Activated CD8-positive, alpha-beta memory T cell treated with anti-CD3 and anti-CD28 coated beads, Interleukin-2, amount 50 U/mL, for 48 hours (primary cell): ENCODE measurements at regions not wholly inside any gene's neighbourhood (a gene's known extent, or its start where the extent isn't known, plus 50 kb on each side); places are given as distances from the start of the nearest gene placed in this dataset.
"Not testable (repeated sequence)": the region's sequence is repeated elsewhere in the genome, so short reads cannot be mapped to it uniquely, and the experiment has no call there.

ENCODE experiments used
- DNase-seq: peaks from one replicate; pipeline ENCODE4 v3.0.0-alpha.2; 2020

DNA sequence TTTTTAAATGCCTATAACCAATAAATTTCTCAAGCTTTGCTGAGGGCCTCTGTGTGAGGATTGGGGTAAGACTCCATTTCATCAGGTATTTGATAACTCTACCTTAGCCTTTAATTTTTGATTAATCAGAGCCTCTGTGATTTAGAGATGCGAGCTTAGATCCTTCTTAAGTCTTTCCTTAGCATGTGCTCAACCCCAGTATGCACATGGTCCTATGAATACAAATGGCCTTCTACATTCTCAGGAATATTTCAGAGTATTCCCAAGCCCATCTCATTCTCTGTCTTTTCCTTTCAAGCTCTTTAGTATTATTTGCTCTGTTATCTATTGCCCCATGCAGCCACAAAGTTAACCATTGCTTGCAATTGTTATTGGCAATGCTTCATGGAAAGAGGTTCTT, 1407.7 kb downstream of the LRFN5 start:
- no peak for DNase-seq

DNA sequence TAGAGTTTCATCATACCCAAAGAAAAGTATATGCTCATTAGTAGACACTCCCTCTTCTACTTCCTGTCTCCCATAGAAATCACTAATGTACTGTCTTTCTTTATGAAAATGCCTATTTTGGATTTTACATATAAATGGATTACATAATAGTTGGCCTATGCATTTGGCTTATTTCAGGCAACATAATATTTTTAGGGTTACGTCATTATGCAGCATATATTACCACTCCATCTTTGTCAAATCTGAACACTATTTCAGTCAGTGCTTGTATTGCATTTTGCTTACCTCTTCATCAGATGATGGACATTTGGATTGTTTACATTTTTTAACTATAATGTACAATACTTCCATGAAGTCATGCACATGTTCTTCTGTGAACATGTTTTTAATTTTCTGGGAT, 1406.1 kb downstream of the LRFN5 start:
- DNase-seq = no peak

DNA sequence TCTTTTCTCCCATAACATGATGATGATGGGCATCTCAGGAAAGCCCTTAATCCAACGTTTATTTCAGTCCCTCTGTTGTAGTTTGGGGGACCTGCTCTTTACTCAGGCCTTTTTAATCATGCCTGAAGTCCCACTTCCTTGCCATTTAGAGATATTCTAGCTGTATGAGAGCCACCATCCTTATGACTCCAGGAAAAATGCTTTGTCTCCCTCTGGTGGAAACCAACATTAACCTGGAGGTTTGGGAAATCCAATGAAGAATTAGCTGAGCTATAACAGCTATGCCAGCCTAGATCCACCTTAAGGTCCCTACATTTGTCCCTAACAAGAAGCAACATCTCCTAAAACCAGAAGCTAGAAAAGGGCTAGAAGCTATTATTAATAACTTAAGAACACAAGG, 1399.1 kb downstream of the LRFN5 start:
- DNase-seq = no peak

DNA sequence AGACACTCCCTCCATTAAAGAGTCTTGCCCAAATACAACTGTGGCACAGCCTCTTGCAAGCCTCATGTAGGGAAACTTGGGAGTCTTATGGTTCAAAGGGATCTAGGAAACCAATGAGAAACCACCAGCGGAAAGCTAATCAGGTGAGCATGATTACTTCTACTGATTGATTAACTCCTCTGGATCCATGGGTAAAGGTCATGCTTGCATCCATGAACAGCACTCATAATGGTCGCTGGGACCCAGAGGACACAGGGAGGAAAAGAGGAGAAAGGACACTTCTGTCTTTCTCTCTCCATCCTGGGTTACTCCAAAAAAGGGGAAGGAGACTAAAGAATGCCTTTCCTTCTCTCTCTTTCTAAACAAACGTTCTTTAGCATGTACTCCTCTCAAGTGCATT, 1397.2 kb downstream of the LRFN5 start:
- DNase-seq = no peak

DNA sequence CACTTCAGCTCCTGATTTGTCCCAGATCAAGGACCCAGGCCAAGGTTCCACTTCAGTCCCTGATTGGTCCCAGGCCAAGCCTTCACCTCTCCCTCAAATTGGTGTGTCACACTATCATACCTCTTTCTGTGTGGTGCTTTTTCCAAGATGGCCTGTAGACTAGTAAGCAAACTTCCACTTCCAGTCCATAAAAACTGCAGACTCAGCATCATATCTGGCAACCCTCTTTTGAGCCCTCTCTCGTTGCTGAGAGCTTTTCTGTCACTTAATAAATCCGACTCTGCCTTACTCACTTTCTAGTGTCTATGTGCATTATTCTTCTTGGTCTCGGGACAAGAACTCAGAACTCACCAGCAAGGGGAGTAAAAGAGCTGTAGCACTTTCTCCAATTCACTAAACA, 1395.1 kb downstream of the LRFN5 start:
- no peak for DNase-seq

DNA sequence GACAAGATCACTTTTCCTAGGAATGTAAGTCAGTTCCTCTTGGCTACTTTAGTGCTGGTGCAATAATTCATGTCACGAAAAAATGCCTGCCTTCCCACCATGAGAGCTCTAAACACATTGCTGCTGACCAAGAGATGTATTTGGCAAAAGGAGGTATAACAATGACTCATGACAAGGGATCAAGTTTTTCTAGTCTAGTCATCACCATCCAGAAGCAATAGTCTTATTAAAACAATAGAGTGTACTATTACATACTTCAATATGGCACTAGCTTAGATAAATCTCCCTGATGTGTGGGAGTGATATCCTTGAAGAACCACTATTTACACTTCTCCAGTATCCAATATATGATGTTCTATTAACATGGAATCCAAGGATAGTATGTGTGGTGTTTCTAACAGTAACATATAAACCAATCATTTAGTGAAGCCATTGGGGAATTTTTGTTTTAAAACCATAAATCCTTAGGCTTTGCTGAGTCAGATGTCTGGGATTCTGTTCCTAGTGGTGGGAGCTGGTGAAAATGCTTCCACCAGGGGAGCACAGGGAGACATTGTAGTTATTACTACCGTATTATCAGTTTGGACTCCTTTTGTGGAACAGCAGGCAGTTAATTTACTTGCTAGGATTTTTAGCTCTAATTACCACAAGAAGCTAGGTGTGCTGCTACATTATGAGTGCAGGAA, 1387.5 kb downstream of the LRFN5 start:
- DNase-seq = no peak

DNA sequence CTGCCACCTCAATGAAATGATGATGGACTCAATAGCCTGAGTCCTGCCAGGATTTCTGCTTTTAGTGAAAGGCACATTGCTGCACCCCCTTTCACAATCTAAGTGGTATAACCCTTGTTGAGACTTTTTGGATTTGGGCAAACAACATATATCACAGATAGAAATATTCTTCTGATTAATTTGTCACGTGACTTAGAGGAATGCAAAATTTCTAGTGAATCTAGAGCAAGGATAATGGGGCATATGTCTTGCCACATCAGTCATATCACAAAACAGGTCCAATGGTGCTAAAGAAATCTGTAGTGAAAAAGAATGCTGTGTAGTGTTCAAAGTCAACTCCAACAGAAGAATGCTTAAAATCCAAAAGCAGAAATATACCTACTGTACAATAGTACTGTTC, 1386.3 kb downstream of the LRFN5 start:
- no peak for DNase-seq

DNA sequence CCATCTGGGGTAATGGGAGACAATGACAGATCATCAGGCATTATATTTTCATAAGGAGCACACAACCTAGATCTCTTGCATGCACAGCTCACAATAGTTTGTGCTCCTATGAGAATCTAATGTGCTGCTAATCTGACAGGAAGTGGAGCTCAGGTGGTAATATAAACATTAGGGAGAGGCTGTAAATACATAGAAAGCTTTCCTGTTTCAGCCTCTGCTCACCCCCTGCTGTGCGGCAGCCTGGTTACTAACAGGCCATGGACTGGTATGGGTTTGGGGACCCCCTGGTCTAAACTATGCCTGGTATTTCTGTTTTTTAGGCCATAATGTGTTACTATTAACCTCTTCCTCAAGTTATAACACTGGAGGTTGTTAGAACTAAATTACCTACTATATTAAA, 1373.7 kb downstream of the LRFN5 start:
- DNase-seq = no peak

DNA sequence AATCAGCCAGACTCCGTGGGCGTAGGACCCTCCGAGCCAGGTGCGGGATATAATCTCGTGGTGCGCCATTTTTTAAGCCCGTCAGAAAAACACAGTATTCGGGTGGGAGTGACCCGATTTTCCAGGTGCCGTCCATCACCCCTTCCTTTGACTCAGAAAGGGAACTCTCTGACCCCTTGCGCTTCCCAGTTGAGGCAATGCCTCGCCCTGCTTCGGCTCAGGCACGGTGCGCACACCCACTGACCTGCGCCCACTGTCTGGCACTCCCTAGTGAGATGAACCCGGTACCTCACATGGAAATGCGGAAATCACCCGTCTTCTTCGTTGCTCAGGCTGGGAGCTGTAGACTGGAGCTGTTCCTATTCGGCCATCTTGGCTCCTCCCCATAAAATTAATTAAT, 1366.5 kb downstream of the LRFN5 start:
- not testable (repeated sequence) for DNase-seq

DNA sequence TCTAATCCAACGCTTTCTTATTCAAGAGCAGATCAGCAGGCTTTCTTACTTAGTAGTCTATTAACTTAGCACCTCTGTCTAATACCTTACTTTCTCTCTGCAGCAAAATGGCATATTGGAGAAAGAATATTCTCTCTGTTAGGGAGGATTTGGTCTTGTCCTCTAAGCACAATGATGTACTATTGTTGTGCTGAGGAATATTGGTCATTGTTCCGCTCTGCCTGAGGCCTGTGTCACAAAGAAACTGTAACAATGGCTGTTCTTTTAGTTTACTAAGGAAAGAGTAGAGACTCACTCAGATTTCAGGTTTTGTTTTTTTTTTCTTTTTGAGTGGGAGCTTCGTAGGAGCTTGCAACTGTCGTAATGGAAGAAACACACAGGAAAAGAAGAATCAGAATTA, 1358.8 kb downstream of the LRFN5 start:
- no peak for DNase-seq

DNA sequence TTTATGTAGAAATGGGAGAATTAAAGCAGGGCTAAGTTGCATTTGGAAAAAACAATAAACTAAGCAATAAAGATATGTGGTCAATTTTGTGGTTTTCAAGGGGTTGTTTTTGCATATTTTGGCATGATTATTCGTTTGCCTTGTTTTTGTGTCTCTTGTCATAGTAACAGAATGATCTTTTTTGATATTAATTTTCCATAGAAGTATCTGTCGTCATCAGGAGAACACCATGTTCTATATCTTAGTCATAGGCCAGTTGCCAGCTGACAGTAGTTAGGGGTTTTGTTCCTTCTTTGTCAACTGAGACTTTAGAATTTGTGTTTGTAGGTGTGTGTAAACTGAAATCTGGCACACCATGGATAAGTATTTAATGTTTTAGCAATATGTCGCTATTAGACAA, 1354.8 kb downstream of the LRFN5 start:
- no peak for DNase-seq

DNA sequence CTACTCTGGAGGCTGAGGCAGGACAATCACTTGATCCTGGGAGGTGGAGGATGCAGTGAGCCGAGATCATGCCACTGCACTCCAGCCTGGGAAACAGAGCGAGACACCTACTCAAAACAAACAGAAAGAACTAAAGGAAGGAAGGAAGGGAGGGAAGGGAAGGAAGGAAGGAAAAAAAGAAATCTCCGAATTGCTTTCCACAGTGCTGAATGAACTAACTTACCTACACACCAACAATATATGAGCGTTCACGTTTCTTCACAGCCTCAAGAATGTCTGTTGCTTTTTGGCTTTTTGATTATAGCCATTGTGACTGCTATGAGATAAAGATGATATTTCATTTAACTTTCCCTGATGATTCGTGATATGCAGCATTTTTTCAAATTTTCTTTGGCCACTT, 1343.7 kb downstream of the LRFN5 start:
- DNase-seq = no peak

DNA sequence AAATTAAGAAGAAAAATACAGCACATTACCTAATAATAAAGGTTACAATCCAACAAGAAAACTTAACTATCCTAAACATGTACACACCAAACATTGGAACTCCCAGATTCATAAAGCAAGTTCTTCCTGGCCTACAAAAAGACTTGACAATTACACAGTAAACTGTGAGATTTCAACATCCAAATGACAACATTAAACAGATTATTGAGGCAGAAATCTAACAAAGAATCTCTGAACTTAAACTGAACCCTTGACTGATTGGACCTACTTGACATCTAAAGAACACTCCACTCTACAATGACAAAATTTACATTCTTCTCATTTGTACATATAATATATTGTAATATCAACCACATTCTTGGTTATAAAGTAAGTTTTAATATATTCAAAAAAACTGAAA, 1341.3 kb downstream of the LRFN5 start:
- no peak for DNase-seq

DNA sequence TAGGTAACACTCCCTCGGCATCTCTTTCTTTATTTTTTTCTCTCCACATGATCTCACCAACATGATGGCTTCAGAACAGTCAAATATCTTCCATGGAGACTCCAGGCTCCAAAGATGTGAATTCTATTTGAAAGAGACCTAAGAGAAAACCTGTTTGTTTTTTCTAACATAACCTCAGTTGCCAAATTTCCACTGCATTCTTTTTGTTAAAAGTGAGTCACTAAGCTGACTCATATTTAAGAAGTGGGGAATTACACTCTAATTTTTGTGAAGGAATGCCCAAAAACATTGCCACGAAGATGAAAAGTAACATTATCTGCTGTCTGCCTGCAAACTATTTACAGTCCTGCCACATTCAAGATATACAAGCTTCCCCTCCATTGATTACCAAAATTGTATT, 1337.6 kb downstream of the LRFN5 start:
- DNase-seq = no peak

DNA sequence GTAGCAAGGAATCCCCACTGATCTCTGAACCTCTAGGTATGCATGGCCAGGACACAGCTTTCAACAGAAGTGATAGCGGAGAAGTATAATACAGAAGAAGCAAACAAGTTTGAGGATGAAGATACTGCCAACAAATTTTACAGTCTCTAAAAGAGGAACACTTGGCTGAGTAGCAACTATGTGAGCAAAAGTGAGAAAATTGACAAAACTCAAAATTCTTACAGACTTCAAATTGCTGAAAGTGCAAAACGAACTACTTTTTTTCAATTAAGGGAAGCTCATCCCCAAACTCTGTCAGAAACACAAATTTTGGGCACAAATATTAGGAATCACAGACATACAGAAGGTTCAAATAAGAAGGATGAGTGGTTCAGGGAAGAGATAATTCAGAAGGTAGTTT, 1324.6 kb downstream of the LRFN5 start:
- no peak for DNase-seq

DNA sequence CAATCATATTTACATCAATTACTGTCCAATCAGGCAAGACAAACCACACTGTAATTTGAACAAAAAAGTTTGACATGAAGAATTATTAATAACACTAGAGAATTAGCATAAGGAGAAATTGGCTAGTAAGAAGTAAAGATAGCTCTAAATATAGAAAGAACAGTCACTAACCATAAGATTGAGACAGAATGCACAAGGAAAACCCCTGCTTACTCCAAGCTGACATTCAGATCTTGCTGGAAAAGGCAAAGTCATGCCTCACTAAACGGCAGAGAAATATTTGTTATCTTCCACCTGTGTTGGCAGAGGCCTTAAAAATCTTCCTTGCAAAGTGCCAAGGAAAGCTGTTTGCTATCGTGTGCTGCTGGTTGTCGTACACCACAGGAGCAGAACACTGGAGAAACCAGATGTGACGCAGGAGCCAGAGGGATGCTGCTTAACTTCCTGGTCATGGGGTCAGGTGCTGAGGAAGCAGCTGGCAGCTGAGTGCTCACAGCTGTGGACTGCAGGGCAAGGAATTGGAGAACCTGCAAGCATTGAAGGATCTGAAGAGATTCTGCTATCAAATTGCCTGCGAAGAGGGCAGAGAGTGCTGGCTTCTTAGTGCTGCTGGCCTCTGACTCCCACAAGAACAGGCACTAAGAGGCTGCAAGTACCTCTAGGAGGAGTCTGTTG, 1323.3 kb downstream of the LRFN5 start:
- no peak for DNase-seq

DNA sequence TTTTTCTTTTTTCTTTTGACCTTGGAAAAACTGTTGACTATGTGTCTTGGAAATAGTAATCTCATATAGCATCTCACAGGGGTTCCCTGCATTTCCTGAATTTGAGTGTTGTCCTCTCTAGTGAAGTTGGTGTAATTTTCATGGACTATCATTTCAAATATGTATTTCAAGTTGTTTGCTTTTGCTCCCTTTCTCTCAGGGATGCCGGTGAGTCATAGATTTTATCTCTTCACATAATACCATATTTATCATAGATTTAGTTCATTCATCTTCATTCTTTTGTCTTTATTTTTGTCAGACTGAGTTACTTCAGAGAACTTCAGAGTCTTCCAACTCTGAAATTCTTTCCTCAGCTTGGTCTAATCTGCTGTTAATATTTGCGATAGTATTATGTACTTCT, 1320.6 kb downstream of the LRFN5 start:
- DNase-seq = no peak

DNA sequence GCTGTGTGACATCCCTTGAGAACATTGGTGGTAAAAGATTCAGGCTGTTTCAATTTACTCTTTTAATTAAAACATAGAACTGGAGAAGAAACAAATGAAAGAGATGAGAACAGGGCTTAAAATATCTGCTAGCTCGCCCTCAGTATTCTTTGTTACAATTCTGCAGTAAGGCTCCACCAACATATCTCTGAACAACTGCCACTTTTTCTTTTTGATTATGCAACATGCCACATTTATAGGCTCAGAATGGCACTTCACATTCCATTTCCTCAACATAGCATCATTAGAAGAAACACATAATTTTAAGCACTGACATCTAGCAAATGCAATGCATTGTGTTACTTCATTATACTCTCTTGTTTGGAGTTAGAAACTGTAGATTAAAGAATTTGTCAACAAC, 1315.2 kb downstream of the LRFN5 start:
- DNase-seq = no peak

DNA sequence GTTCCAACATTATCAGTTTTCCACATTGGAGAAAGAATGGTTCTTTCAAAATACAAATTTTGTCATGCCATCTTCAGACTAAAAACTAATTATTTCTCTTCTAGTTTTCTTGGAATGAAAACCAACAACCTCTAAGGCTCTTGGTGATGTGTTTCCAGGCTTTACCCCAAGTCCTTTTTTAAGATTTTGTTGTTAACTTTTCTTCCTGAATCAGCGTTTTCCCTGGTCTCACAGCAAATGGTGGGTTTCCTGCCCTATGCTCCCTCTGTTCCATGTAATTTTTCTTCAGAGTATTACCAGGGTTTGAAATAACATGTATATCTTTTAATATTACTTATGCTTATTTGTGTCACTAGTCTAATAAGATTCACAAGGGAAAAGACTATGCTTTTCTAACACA, 1311.9 kb downstream of the LRFN5 start:
- DNase-seq = no peak

DNA sequence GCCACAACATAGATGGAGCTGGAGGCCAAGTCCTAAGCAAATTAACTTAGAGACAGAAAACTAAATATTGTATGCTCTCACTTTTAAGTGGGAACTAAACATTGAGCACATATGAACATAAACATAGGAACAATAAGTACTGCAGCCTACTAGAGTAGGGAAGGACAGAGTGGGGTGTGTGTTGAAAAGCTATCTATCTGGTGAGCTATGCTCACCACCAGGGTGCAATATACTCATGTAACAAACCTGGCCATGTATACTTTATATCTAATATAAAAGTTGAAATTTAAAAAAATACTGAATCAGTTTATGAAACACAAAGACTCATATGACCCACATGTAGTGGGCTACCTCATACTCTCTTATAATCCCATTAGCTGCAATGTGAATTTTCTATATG, 1305.0 kb downstream of the LRFN5 start:
- no peak for DNase-seq

DNA sequence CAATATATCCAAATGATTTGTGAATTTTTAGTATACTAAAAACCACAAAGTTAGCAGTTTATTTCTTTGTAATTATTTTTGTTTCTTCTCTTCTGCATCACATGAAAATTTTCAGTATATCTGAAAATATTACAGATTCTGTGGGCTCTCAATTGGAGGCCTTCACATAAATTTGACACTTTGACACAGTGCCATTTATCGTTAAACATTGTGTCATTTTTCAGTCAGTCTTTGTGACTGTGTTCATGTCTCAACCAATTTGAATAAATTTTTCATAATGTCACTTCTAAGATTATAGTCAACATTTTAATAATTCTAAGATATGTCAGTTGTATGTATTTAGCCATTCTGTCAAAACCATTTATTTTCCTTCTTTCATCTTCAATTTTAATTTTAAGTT, 1303.0 kb downstream of the LRFN5 start:
- DNase-seq = no peak

DNA sequence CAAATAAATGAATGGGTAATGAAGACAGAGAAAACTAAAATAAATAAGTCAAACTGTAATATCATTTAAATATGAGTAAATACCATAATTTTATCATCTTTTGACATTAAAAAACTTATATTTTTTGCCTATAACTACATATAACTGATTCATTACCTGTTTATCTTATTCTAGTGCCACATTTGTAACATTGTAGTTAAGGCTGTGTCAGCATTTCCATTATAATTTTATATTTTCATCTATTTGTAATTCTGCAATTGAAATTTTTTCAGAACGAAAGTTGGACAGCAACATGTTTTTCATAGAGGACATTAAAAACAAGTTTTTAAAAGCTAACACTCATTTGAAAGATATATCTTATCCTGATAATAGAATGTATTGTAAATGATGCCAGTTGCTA, 1286.5 kb downstream of the LRFN5 start:
- DNase-seq = no peak

DNA sequence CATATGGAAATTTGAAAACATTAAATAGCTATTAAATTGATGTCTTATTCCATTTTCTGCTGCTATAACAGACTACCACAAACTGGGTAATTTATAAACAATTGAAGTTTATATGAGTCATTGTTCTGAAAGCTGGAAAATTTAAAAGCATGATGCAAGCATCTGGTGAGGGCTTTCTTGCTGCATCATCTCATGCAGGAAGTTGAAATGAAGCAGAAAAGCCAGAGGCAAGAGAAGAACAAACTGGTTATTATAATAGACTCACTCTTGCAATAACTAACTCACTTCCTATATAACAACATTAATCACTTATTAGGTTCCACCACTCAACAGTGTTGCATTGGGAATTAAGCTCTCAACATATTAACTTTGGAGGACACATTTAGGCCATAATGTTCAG, 1277.4 kb downstream of the LRFN5 start:
- DNase-seq = no peak

DNA sequence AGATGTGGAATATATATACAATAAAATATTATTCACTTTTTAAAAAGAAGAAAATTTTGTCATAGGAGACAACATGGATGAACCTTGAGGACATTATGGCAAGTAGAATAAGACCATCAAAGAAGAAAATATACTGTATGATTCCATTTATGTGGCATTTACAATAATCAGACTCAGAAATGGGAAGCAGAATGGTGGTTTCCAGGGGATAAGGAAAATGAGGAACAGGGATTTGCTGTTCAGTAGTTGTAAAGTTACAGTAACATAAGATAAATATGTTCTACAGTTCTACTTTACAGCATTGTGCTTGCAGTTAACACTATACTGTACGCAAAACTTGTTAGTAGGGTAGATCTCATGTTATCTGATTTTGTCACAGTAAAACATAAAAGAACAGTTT, 1271.0 kb downstream of the LRFN5 start:
- DNase-seq = no peak

DNA sequence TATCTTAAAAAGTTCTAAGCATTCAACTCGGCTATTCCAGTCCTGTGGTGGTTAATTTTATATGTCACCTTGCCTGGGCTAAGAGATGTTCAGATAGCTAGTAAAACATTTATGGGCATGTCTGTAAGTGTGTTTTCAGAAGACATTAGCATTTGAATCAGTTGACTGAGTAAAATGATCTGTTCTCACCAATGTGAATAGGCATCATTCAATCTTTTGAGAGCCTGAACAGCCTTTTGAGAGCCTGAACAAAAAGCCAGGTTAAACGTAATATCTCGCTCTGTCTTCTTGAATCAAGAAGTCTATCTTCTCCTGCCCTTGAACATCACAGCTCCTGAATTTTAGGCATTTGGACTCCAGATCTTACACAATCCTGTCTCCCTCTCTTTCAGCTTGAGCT, 1266.1 kb downstream of the LRFN5 start:
- DNase-seq = no peak
